Neural progenitor cell (in vitro differentiated cells): ENCODE measurements at regions not wholly inside any gene's neighbourhood (a gene's known extent, or its start where the extent isn't known, plus 50 kb on each side); places are given as distances from the start of the nearest gene placed in this dataset.

Experiments
- CTCF ChIP-seq: fragments of 200-600 bp; sonication (generic); IDR thresholded peaks from 2 replicates; pipeline ENCODE4 v1.5.1; 2017; ENCODE audit warnings: antibody characterized with exemption, mild to moderate bottlenecking
- EZH2 ChIP-seq: fragments of 200-600 bp; sonication (generic); IDR thresholded peaks from 2 replicates; pipeline ENCODE4 v1.6.1; 2017; ENCODE audit warnings: antibody characterized with exemption, mild to moderate bottlenecking, moderate library complexity
- EZH2phosphoT487 ChIP-seq: fragments of 200-600 bp; sonication (generic); IDR thresholded peaks from 2 replicates; pipeline ENCODE4 v1.6.1; 2017; ENCODE audit warnings: antibody characterized with exemption

DNA sequence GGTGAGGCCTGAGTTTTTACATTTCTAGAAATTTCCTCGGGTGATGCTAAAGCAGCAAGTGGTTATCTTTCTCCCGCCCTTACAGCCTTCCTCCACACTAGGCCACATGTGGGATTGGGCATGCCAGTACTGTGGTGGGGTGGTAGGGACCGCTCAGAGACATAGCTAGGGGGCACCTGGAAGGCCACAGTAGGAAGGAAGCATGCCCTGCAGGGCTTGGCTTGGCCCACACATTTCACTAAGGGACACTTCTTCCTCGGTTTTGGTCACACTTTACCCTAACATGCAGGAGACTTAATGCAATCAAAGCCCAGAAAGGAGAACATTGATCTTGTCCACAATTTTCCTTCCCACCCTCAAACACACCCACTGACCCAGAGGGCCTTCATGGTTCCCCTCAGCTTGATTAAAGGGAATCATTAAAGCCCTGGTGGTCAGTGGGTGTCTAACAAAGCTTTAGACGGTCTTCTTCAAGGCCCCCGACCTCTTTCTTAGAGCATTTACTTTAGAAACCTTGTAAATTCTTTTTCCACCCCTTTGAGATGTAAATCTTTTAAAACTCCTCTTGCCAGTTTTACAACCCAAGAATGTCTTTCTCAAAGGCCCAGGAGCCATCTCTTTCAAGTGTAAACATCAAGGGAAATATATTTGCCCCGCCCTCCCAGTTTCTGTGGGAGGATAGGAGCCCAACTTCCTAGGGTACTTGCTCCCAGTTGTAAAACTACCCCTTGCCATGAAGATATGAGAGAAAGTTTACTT lies 246.4 kb upstream of the PTBP2 start:
- TF ChIP-seq CTCF: no peak
- TF ChIP-seq EZH2phosphoT487: no peak
- TF ChIP-seq EZH2: no peak
